Ureter (tissue), 1 donor: ENCODE measurements at regions not wholly inside any gene's neighbourhood (a gene's known extent, or its start where the extent isn't known, plus 50 kb on each side); places are given as distances from the start of the nearest gene placed in this dataset.
"Not testable (repeated sequence)": the region's sequence is repeated elsewhere in the genome, so short reads cannot be mapped to it uniquely, and the experiment has no call there.

Experiments
- DNase-seq: peaks from one replicate; pipeline ENCODE4 v3.0.0-alpha.2; 2020; ENCODE audit warnings: low spot score
- donor health status: DM: yes; HTN: yes; CAD: no.

DNA sequence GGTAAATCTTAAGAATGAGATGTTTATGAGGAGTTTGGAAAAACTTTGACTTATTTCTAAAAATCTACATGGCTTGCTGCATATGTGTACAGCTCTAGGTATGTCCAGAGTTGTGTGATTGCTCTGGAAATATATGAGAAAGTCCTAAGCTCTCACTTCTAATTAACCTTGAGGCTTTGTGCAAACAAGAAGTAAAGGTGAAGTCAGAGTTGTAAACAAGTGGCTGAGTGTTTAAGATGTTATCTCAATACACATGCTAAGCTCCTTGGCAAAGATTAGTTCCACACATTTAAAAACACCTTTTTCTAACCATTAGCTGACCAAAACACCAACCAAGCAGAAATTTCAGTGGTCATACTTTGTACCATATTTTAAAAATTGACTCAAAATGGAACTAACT is 684.2 kb downstream of the HTR1B start:
- DNase-seq = no peak

DNA sequence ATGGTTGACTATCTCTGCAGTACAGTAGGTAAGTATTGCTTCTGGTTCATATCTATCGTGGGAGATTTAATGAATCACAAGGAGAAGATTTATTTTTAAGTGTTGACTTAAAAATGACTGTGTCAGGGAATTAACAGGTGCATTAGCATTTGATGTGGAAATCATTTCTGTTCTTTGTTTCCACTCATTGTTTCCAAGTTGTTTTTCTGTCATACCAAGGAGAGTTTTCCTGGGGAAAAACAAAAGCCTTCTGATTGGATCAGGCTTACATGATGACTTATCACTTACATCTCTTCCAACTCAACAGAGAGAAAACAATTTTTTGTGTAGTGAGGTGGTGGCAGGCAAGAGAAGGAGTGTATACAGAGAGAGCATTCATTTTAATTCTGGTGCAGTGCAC is 686.4 kb downstream of the HTR1B start:
- DNase-seq = no peak

DNA sequence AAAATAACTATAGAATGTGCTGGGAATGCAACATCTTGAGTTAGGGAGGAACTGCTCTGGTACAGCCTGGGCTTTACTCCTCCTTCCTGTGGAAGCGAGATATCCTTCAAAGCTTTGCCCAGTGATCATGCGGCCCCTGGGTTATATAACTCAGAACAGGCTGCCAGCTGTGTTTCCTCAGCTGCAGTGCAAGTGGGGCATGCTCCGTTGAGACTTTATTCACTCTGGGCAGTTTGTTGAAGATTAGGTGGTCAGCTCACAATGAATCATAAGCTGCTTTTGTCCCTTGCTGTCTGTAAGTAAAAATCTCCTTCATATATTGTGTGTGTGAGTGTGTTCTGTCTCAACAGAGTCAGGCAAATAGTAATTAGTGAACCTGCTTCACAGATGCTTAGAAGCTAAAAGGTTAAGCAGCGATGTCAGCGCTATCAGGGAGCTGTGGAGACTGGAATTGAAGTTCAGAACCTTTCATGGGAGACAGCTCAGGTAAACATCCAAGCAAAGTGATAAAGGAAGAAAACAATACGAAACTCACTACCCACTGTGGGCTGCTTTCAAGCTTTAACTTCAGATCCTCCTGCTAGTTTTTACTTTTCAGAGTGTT is 688.4 kb downstream of the HTR1B start:
- DNase-seq = no peak

GRCh38 chr6:76772951-76773350 is 690.3 kb downstream of the HTR1B start:
- DNase-seq = no peak

DNA sequence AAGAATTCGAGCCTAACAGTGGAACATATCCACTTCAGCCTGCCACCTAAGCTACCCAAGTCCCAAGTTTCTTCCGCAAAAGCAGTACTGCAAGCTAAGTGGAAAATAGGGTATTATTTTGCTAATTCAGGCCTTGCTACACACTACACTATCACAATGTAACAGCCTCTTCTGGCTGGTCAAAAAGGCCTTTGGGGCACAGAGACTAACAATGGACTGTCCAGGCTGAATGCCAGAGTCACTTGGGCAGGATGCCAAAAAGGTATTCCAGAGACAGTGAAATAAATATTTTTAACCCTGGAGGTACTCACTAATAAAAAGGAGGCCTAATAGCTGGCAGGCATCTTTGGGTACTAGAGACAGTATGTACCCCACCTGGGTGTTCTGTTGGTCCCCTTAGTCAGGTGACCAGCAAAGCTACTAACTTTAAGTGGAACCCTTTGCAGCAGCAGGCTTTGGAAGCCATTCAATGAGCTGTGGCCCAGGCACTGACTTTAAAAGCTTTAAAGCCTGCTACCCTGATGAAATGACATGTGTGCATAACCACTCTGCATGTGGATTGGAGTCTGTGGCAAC is 692.1 kb downstream of the HTR1B start:
- DNase-seq = no peak

GRCh38 chr6:76770281-76770680 is 693.0 kb downstream of the HTR1B start:
- DNase-seq = no peak

DNA sequence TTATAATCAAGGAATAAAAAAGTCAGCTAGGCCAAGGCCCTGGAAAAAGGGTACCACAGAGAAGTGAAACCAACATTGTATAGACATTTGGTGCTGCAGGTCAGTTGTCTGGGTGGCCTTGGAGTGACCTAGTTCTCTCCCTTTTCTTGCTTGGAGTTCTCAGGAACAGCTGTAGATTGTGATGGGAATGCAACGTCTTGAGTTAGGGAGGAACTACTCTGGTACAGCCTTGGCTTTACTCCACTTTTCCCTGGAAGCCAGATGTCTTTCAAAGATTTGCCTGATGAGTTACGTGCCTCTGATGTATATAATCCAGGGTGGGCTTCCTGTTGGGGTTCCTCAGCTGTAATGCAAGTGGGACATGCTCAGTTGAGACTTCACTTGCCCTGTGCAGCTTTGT is 694.7 kb downstream of the HTR1B start:
- DNase-seq = no peak

DNA sequence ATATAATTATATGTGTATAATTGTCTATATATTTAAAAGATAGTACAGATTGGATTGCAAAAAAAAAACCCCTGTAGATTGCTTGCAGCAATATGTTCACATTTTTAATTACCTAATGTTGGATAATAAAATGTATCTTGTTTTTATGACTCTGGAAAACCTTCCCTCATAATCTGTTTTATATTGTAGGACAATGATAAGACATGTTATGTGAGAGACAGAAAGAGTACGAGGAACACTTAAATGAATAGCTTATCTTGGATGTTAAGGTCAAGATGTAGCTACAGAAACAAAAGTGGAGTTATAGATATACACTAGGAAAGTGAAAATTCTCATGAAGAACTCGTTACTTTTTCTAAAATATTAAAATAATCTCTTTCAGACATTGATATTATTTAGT is 691.6 kb upstream of the IMPG1 start:
- no peak for DNase-seq

DNA sequence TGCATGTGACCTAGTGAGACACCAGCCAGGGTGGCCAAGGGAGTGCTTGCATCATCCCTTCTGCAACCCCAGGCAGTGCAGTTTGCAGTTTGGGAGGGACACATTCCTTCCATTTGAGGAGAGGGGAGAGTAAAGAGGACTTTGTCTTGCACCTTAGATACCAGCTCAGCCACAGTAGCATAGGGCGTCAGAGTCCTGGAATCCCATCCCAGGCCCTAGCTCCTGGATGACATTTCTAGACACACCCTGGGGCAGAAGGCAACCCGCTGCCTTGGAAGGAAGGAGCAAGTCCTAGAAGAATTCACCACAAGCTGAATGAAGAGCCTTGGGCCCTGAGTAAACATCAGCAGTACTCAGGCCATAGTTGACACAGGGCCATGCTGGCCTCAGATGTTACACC is 680.4 kb upstream of the IMPG1 start:
- DNase-seq = no peak

DNA sequence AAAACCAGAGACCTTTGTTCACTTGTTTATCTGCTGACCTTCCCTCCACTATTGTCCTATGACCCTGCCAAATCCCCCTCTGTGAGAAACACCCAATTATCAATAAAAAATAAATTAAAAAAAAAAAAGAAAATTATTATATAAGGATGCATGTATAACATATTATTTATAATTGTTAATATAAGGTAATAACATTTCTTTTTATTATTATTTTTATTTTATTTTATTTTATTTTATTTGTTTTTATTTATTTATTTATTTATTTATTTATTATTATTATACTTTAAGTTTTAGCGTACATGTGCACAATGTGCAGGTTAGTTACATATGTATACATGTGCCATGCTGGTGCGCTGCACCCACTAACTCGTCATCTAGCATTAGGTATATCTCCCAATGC is 672.9 kb upstream of the IMPG1 start:
- DNase-seq = not testable (repeated sequence)

- DNase-seq = not testable (repeated sequence)
These were observed 671.8 kb upstream of the IMPG1 start for GRCh38 chr6:76744151-76744720.

- no peak for DNase-seq
These were observed 670.5 kb upstream of the IMPG1 start for GRCh38 chr6:76742919-76743318.

DNA sequence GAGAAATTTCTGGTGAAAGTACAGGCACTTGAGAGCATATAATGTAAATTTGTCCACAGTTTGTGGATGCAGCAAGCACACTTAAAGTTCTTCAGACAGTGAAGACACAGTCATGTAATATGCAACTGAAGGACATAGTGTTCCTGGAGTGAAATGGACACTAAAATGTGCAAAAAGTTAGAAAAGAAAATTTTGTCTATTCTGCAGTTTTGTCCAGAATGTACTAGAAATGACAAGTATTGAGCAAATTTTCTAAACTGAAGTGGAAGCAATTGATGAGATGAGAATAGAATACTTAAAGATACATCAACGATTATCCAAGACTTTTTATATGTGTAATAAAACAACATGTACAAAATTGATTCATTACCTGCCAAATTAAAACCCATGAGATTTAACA is 647.0 kb upstream of the IMPG1 start:
- no peak for DNase-seq

- no peak for DNase-seq
These were observed 636.3 kb upstream of the IMPG1 start for GRCh38 chr6:76708641-76709331.

DNA sequence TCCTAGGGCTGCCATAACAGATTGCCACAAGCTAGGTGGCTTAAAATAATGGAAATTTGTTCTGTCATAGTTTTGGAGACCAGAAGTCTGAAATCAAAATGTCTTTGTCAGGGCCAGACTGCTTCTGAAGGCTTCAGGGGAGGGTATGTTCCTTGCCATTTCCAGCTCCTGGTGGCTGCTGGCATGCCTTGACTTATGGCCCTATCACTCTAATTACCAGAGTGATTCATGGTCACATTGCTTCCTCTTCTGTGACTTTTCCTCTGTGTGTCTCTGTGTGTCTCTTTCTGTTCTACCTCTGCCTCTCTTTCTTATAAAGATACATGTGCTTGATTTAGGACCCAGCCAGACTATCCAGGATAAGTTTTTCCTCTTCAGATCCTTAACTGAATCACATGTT is 635.2 kb upstream of the IMPG1 start:
- no peak for DNase-seq

DNA sequence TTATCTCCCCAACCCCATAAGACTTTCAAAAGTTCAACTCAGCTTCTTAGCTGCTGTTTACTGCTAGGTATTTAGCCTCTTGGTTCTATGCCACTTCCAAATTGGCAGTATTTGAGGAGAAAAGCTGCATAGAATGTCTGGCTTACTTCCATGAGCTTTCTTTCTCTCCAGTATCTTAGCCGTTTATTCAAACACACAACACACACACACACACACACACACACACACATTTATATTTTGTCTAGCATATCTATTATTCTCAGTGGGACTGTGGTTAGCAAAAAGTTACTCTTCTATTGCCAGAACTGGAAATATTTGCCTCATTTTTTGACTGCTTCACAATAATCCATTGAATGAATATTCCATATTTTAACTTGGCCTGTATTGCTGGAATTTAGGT is 634.2 kb upstream of the IMPG1 start:
- DNase-seq = no peak

GRCh38 chr6:76706086-76706485 is 633.6 kb upstream of the IMPG1 start:
- no peak for DNase-seq

- DNase-seq = no peak
These were observed 631.3 kb upstream of the IMPG1 start for GRCh38 chr6:76703786-76704185.

- no peak for DNase-seq
These were observed 630.8 kb upstream of the IMPG1 start for GRCh38 chr6:76703285-76703684.

GRCh38 chr6:76702187-76702586 is 629.7 kb upstream of the IMPG1 start:
- DNase-seq = no peak

GRCh38 chr6:76701610-76702009 is 629.1 kb upstream of the IMPG1 start:
- DNase-seq = no peak

- DNase-seq = no peak
These were observed 625.1 kb upstream of the IMPG1 start for GRCh38 chr6:76697585-76697984.

- DNase-seq = no peak
These were observed 622.3 kb upstream of the IMPG1 start for GRCh38 chr6:76694795-76695194.
